ENCODE measurements at regions not wholly inside any gene's neighbourhood (a gene's known extent, or its start where the extent isn't known, plus 50 kb on each side); places are given as distances from the start of the nearest gene placed in this dataset.

GRCh38 chr13:84749126-84749525, 866.9 kb upstream of the SLITRK1 start:
- no peak for TF ChIP-seq POLR2A (IDR thresholded peaks at IDR 0.05; ENCODE audit: low read length)
- TF ChIP-seq GATA1 (IDR thresholded peaks at IDR 0.05; ENCODE audit: low read depth, low read length), result no peak

All from erythroblast (primary cell).